Pulmonary artery endothelial cell (primary cell): ENCODE measurements at regions not wholly inside any gene's neighbourhood (a gene's known extent, or its start where the extent isn't known, plus 50 kb on each side); places are given as distances from the start of the nearest gene placed in this dataset.

Experiments used
- DNase-seq: peaks from one replicate; pipeline ENCODE4 v3.0.0-alpha.2; 2011; ENCODE audit warnings: low read depth, low spot score

- DNase-seq: no peak
Measured at GRCh38 chr3:181855825-181856224, 144.1 kb downstream of the SOX2 start.

GRCh38 chr3:181859518-181859917 lies 147.8 kb downstream of the SOX2 start:
- DNase-seq: no peak

- DNase-seq: no peak
Measured at GRCh38 chr3:181860235-181860634, 148.5 kb downstream of the SOX2 start.

GRCh38 chr3:181862502-181862901 lies 150.8 kb downstream of the SOX2 start:
- DNase-seq: no peak

- DNase-seq: no peak
Measured at GRCh38 chr3:181868576-181869082, 156.9 kb downstream of the SOX2 start.

GRCh38 chr3:181872887-181873286 lies 161.2 kb downstream of the SOX2 start:
- no peak for DNase-seq

- peak; percentile 2 for DNase-seq
Measured at GRCh38 chr3:181879926-181880325, 168.2 kb downstream of the SOX2 start.

- DNase-seq: peak; percentile 4
Measured at GRCh38 chr3:181880331-181880730, 168.6 kb downstream of the SOX2 start.

- DNase-seq: no peak
Measured at GRCh38 chr3:181881749-181882148, 170.0 kb downstream of the SOX2 start.

- no peak for DNase-seq
Measured at GRCh38 chr3:181885868-181886630, 174.3 kb downstream of the SOX2 start.

- no peak for DNase-seq
Measured at GRCh38 chr3:181886676-181887075, 175.0 kb downstream of the SOX2 start.

- DNase-seq: no peak
Measured at GRCh38 chr3:181887685-181888084, 176.0 kb downstream of the SOX2 start.

GRCh38 chr3:181888234-181888633 lies 176.5 kb downstream of the SOX2 start:
- DNase-seq: no peak

- no peak for DNase-seq
Measured at GRCh38 chr3:181892848-181893247, 181.1 kb downstream of the SOX2 start.

GRCh38 chr3:181896605-181897004 lies 184.9 kb downstream of the SOX2 start:
- no peak for DNase-seq

- no peak for DNase-seq
Measured at GRCh38 chr3:181899702-181900101, 188.0 kb downstream of the SOX2 start.

GRCh38 chr3:181901626-181902025 lies 189.9 kb downstream of the SOX2 start:
- DNase-seq: no peak

GRCh38 chr3:181906338-181906737 lies 194.6 kb downstream of the SOX2 start:
- no peak for DNase-seq

- no peak for DNase-seq
Measured at GRCh38 chr3:181909241-181909640, 197.5 kb downstream of the SOX2 start.

- DNase-seq: no peak
Measured at GRCh38 chr3:181912384-181912783, 200.7 kb downstream of the SOX2 start.

- no peak for DNase-seq
Measured at GRCh38 chr3:181913254-181913653, 201.5 kb downstream of the SOX2 start.

GRCh38 chr3:181915551-181915950 lies 203.8 kb downstream of the SOX2 start:
- no peak for DNase-seq

GRCh38 chr3:181916013-181916412 lies 204.3 kb downstream of the SOX2 start:
- no peak for DNase-seq
